ENCODE measurements at regions not wholly inside any gene's neighbourhood (a gene's known extent, or its start where the extent isn't known, plus 50 kb on each side); places are given as distances from the start of the nearest gene placed in this dataset.

- TF ChIP-seq CTCF (conservative IDR thresholded peaks at IDR 0.05; ENCODE audit: low read length) (no peak), EZH2phosphoT487 (IDR thresholded peaks at IDR 0.05; ENCODE audit: borderline replicate concordance) (no peak)
Measured at GRCh38 chr4:109365939-109366338, 63.5 kb upstream of the COL25A1 start.
